GM19025 (cell line): ENCODE measurements at regions not wholly inside any gene's neighbourhood (a gene's known extent, or its start where the extent isn't known, plus 50 kb on each side); places are given as distances from the start of the nearest gene placed in this dataset.

Experiments used
- ATAC-seq: cut with Tn5 transposase; IDR thresholded peaks from one replicate; pipeline ENCODE4 v1.9.1; 2021; ENCODE audit warnings: mild to moderate bottlenecking, low read depth, moderate library complexity; ENCODE audit not compliant: unreplicated experiment

- ATAC-seq = no peak
Measured at GRCh38 chr6:100269189-100269588, 195.5 kb downstream of the SIM1 start.

GRCh38 chr6:100268326-100268725, 196.4 kb downstream of the SIM1 start:
- ATAC-seq = no peak

- ATAC-seq = no peak
Measured at GRCh38 chr6:100267721-100268123, 197.0 kb downstream of the SIM1 start.

GRCh38 chr6:100266494-100267401, 198.0 kb downstream of the SIM1 start:
- ATAC-seq = no peak

- no peak for ATAC-seq
Measured at GRCh38 chr6:100262086-100262485, 202.6 kb downstream of the SIM1 start.

- no peak for ATAC-seq
Measured at GRCh38 chr6:100261486-100261885, 203.2 kb downstream of the SIM1 start.

- no peak for ATAC-seq
Measured at GRCh38 chr6:100260584-100260983, 204.1 kb downstream of the SIM1 start.

- no peak for ATAC-seq
Measured at GRCh38 chr6:100259865-100260264, 204.9 kb downstream of the SIM1 start.

- no peak for ATAC-seq
Measured at GRCh38 chr6:100258752-100259151, 206.0 kb downstream of the SIM1 start.

- peak; percentile 91 for ATAC-seq
Measured at GRCh38 chr6:100257793-100258395, 206.8 kb downstream of the SIM1 start.

GRCh38 chr6:100255701-100256100, 209.0 kb downstream of the SIM1 start:
- no peak for ATAC-seq

GRCh38 chr6:100247123-100247522, 217.6 kb downstream of the SIM1 start:
- no peak for ATAC-seq

GRCh38 chr6:100246206-100246605, 218.5 kb downstream of the SIM1 start:
- ATAC-seq = no peak

GRCh38 chr6:100240798-100241197, 223.9 kb downstream of the SIM1 start:
- no peak for ATAC-seq

GRCh38 chr6:100237821-100238220, 226.9 kb downstream of the SIM1 start:
- no peak for ATAC-seq

GRCh38 chr6:100236389-100236788, 228.3 kb downstream of the SIM1 start:
- no peak for ATAC-seq

- no peak for ATAC-seq
Measured at GRCh38 chr6:100235631-100236030, 229.1 kb downstream of the SIM1 start.

GRCh38 chr6:100234625-100235024, 230.1 kb downstream of the SIM1 start:
- ATAC-seq = no peak

- ATAC-seq = no peak
Measured at GRCh38 chr6:100232781-100233573, 231.7 kb downstream of the SIM1 start.

GRCh38 chr6:100230953-100231316, 233.8 kb downstream of the SIM1 start:
- ATAC-seq = no peak
